RWPE2 (cell line): ENCODE measurements at regions not wholly inside any gene's neighbourhood (a gene's known extent, or its start where the extent isn't known, plus 50 kb on each side); places are given as distances from the start of the nearest gene placed in this dataset.

ENCODE experiments used
- ATAC-seq: fragments of 200-7000 bp; cut with Tn5 transposase; 3 replicates; pipeline ENCODE4 v1.9.1; 2021; ENCODE audit warnings: low read depth
- DNase-seq: peaks from one replicate; pipeline ENCODE4 v3.0.0-alpha.2; 2020; ENCODE audit warnings: low spot score
- H3K27ac ChIP-seq: fragments of 450-650 bp; 2 replicates; pipeline ENCODE4 v1.5.1; 2017; ENCODE audit warnings: mild to moderate bottlenecking; ENCODE audit not compliant: poor library complexity, severe bottlenecking
- H3K27me3 ChIP-seq: fragments of 250-450 bp; sonication (Bioruptor Pico); 2 replicates; pipeline ENCODE4 v1.5.1; 2021; ENCODE audit warnings: mild to moderate bottlenecking, moderate library complexity; ENCODE audit not compliant: insufficient read depth, poor library complexity, severe bottlenecking
- H3K36me3 ChIP-seq: fragments of 250-450 bp; sonication (Bioruptor Pico); 2 replicates; pipeline ENCODE4 v1.5.1; 2020; ENCODE audit warnings: low read depth, mild to moderate bottlenecking, moderate library complexity
- H3K4me1 ChIP-seq: fragments of 250-450 bp; sonication (Bioruptor Pico); 2 replicates; pipeline ENCODE4 v1.5.1; 2021; ENCODE audit warnings: mild to moderate bottlenecking, moderate library complexity; ENCODE audit not compliant: insufficient read depth, poor library complexity, severe bottlenecking
- H3K4me3 ChIP-seq: fragments of 250-450 bp; sonication (Bioruptor Pico); 2 replicates; pipeline ENCODE4 v1.5.1; 2021; ENCODE audit warnings: mild to moderate bottlenecking, moderate library complexity; ENCODE audit not compliant: severe bottlenecking
- H3K9me3 ChIP-seq: fragments of 250-450 bp; sonication (Bioruptor Pico); 2 replicates; pipeline ENCODE4 v1.5.1; 2021; ENCODE audit warnings: mild to moderate bottlenecking, moderate library complexity; ENCODE audit not compliant: severe bottlenecking
- CTCF ChIP-seq: fragments of 450-650 bp; IDR thresholded peaks from one replicate; pipeline ENCODE4 v1.5.1; 2017; ENCODE audit warnings: mild to moderate bottlenecking, moderate library complexity; ENCODE audit not compliant: poor library complexity, severe bottlenecking

- TF ChIP-seq CTCF, result no peak
- no peaks in the 10 kb centered on the region for H3K4me1 ChIP-seq
- H3K27ac ChIP-seq, result no peak overlapping the region
- H3K4me3 ChIP-seq, result no peak overlapping the region
- H3K9me3 ChIP-seq, result no peaks in the 10 kb centered on the region
- no peaks in the 10 kb centered on the region for H3K36me3 ChIP-seq
- ATAC-seq (no peak), DNase-seq (no peak)
- peaks cover 45% of the 10 kb centered on the region for H3K27me3 ChIP-seq
Observed at GRCh38 chr12:54129028-54129903, 59.5 kb downstream of the SMUG1 start.
